Right lung (tissue), 2 donors: ENCODE measurements at regions not wholly inside any gene's neighbourhood (a gene's known extent, or its start where the extent isn't known, plus 50 kb on each side); places are given as distances from the start of the nearest gene placed in this dataset.

ENCODE experiments used
- DNase-seq, 2 donors: peaks; one replicate each; pipeline ENCODE4 v3.0.0-alpha.2; 2013

DNA sequence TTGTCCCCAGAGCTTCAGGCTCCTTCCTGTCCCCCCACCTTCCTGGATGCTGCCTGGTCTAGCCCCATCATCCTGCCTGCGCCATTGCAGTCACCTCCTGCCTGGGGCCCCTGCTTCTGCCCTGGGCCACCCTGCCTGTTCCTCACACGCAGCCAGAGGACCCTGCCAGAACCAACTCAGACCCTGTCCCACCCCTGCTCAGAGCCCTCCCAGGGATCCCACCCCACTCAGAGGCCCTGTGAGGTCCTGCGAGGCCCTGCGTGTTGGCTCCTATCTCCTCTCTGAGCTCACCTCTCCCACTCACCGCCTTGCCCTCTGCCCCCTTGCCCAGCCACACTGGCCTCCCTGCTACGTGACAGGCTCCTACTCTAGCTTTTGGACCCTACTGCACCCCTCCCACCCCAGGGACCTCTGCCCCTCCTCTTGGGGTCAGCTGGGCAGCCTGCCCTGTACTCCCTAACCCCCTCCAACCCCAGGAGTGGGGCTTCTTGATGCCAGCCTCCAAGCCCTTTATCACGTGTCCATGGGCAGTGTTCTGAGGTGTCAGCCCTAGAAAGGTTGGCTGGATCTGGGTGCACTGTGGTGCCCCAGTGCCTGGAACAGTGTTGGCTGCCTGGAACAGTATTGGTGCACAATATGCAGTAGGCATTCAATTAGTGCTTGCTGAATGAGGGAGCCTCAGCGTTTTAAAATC lies 68.3 kb downstream of the CEBPB start:
- DNase-seq: no peak

DNA sequence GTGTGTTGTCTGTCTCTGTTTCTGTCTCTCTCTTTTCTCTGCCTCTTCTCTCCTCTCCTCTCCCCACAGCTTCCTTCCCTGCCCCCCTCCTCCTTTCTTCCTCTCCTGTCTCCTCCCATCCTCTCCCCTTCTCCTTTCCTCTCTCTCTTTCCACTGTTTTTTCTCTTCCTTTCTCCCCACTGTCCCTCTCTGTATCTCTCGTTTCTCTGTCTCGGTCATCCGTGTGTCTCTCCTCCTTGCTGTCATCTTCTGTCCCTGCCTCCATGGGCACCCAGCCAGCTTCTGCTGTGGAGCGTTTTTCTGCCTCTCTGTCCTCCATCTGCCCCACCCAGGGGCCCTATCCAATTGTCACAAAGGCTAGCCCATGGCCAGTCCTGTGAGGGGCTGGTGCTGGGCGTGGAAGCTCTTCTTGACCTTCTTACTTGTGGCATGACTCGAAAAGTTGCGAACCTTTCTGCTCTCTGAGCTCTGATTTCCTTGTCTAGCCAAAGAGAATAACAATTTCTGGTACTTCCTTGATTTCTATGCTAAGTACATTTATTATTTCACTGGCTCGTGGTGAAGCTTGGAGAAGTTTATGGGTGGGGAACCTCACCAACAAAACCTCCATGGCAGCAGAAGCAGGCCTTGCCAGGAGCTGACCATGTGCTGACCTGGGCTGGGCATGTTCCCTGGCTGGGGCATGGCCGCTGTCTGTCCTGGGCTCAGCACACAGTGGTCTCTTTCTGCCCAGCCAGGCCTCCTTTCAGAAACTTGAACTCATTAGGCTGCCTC lies 69.3 kb downstream of the CEBPB start:
- DNase-seq: no peak

DNA sequence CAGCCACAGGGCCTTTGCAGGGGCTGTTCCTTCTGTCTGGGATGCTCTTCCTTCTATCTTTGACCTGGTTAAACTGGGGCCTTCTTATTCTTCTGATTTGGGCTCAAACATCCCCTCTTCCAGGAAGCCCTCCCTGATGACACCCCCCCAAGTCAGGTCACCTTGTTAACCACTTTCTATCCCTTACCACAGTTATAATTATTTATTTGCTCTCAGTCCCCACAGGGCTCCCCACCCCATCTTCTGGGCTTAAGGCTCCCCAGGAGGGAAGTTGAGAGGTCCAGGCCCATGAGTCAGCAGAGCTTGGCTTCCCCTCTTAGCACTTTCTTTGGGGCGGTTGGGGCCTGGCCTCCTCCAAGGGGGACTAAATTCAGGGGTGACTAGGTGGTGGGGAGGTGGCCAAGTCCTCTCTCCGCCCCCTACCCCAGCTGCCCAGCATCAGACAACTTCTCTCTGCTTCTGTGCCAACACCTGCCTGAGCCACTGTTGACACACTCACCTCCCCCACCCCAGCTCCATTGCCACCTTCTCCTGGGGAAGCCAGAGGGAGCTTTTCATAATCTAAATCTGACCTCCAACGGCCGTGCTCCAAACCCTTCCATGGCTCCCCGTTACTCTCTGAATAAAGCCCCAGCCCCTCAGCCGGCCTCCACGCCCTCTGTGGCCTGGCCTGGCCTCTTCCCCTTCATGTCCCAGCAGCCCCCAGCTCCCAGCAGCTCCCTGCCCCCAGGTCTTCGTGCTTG lies 70.0 kb downstream of the CEBPB start:
- no peak for DNase-seq

DNA sequence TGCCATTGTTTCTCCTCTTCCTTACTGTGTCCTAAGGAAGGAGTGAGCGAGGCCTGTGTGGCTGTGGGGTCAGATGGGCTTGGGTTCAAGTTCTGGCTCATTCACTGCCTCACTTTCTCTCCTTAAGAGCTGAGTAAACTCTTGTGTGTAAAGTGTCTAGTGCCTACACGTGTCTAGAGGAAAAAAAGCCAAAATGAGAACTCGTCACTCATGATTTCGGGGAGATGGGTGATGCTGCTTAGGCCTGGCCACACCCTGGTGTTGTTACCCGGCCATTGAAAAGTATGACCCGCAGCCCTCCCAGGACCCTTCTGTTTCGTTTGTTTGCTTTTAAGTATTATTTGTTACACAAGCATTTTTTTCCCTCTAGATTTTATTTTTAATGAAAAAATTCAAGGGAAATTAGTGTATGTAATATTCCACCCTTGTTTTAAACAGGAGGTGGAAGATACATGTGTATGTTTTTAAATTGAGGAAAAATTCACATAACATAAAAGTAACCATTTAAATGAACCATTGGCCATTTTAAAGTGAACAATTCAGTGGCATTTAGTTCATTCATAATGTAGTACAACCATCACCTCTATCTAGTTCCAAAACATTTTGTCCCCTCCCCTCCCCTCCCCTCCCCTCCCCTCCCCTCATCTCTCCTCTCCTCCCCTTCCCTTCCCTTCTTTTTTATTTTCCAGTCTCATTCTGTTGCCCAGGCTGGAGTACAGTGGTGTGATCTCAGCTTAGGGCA lies 71.0 kb downstream of the CEBPB start:
- no peak for DNase-seq

DNA sequence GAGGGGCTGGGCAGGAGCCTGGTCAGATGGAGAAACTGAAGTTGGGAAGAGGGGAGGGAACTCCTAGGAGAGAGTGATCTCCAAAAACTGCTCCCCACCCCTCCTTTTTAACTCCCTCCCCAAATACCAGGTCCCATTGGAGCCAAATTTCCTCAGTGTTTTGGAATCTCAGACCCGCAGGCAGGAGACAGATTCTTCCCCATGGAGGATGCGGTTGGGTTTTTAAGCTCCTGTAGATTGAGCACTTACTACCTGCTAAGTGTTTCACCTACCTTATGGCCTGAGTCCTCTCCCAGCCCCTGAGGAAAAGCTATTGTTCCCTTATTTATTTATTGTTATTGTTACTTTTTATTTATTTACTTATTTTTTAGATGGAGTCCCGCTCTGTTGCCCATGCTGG lies 73.2 kb downstream of the CEBPB start:
- DNase-seq: no peak

DNA sequence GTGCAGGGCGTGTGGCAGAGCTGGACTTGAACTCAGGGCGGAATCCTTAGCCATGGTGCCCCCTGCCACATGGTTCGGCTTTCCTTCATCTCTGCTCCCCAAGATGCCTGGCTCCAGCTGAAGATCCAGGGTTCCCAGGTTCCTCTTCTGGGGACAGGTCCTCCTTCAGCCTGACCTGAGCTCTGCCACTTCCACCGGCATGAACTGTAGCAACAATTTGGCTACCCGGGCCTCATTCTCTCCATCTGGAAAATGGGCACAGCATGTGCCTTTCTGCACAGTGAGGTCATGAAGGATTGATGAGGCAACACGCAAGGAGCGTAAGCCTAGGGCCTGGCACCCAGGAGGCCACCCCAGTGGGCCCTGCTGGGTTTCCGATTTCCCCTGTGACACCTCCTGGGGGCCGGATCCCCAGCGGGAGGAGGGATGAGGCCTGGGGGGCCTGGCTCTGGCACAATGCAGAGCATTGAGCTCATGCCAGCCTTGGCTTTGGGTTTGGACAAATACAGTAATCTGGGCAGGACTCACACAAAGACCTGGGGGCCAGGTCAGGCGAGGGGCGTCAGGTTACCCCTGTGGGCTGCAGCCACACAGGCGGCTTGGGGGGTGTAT lies 74.0 kb downstream of the CEBPB start:
- DNase-seq: no peak

DNA sequence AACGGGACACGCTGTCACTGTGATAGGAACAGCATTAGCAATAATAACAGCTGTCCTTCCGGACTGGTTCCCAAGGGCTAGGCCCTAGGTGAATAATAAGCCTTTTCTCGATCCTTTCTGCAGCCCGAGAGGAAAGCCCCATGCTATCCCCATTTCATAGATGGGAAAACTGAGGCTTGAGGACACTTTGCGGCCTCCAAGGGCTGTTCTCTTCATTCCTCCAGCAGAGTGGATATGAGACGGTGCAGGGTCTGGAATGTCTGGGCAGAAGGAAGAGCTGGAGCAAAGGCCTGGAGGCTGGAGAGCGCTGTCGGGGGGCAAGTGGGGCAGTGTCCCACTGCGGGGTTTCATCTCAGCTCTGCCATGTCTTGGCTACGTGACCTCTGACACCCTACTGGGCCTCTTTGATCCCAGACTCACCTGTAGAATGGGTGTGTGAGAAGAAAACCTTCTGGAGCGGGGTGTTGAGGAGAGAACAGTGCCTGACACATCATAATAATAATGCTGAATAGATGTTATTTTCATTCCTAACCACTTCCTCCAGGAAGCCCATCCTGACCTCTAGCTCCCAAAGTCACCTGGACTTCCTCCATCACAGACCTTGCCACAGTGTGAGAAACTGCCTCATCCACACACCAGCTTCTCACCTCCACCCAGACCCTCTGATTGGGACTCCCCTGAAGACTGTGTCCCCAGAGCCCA lies 74.8 kb downstream of the CEBPB start:
- DNase-seq: no peak

DNA sequence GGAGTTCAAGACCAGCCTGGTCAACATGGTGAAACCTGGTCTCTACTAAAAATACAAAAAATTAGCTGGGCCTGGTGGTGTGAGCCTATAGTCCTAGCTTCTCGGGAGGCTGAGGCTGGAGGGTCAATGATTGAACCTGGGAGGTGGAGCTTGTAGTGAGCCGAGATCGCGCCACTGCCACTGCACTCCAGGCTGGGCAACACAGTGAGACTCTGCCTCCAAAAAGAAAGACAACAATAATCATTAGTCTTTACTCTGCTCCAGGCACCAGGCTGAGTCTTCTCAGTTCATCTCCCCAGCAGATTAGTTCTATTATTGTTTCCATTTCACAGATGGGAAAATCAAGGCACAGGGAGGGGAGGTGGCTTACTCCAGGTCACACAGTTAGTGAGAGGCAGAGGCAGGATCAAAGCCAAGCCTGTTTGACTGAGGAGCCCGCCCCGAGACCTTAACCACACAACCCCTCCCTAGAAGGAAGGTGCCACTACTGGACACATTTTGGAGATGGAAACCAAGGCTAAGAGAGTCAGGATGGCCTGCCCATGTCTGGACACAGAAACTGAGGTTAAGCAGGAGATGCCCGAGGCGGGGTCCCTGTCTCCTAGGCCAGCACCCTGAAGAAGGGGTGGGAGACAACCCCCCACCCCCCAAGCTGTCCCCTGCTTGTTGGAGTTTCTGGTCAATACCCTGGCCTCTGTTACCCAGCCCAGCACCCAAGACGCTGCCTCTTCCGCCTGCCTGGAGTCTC lies 75.8 kb downstream of the CEBPB start:
- DNase-seq: no peak

DNA sequence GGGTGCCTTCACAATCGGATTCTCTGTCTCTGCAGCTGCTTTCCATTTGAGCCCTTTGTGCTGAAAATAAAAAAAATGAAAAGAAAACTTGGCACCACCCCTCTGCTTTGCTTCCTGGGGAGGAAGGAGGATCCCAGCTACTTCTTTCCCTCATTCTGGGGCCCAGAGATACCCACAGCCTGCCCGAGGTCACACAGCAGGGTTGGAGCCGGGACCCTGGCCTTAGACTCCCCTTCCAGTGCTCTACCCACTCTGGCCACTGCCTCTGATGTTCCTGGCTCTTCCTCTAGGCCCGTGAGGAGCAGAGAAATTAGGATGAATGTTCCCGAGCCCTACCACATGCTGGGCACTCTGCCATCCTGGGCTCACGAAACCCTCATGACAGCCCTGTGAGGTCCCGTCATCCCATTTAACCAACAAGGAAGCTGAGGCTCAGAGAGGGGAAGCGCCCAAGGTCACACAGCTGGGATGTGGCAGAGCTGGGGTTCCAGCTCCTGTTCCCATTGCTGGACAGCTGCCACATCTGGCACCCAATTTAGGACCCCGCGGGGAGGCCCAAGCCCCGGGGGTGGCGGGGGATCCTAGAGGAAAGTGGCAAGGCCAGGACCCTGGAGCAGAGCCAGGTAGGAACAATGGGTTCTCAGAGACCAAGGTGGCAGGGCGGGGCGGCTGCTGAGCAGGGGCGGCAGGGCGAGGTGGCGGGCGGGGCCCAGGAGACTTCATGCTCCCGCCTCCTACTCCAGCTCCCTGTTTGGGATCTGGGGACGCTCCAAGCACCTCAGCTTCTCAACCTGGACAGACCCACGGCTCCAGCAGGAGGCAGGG lies 76.6 kb downstream of the CEBPB start:
- DNase-seq: peak; percentile 57

DNA sequence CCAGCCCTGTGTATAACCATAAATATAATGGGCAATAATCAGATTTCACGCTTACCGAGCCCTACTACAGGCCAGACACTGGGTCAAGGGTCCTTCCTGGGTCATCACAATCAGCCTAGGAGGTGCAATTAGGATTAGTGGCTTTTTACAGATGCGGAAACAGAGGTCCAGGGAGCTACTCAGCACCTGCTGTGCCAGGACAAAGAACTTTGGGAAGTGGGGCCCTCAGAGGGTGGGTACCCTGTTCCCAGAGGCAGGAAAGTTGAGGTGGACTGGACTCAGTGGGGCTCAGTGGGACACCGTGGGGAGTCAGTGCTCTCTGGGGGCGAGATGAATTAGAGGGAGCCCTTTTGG lies 77.2 kb downstream of the CEBPB start:
- no peak for DNase-seq

DNA sequence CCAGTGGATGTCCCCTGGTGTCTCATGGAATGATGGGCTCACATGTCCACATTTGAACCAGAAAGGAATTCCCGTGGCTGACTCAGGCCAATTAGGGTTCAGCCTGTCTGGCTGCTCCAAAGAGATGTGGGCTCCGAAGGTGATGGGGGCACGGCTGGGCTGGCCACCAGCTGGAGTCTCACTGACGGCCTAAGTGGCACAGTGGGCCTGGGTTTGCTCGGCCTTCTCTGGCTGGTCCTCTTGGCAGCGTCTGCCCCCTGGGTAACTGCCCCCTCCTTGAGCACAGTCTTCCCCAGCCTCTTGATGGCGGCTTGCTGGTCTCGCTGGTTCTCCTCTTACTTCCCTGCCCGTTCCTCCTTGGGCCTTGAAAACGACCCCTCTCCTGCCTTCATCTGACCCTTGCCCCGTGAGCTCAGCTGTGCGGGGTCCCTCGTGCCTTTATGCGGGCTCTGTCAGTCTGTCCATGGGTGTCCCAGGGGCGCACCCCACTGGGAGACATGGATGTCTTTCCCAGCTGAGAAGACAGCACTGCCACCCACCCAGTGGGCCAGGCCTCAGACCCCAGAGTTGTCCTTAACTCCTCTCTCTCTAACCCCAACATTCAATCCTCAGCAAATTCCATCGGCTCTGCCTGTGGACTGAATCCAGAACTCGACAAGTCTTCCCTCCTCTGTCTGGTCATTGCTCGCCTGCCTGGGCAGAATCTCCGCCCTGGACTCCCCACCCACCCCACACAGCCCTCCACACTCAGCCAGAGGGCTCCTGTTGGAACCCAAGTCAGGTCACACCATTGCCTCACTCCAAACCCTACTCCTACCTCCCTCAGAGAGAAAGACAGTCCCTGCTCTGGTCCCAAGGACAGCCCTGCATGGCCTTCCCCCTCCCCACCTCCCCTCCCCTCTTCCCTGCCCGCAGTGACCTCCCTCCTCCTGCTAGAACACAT lies 78.7 kb downstream of the CEBPB start:
- DNase-seq: no peak

DNA sequence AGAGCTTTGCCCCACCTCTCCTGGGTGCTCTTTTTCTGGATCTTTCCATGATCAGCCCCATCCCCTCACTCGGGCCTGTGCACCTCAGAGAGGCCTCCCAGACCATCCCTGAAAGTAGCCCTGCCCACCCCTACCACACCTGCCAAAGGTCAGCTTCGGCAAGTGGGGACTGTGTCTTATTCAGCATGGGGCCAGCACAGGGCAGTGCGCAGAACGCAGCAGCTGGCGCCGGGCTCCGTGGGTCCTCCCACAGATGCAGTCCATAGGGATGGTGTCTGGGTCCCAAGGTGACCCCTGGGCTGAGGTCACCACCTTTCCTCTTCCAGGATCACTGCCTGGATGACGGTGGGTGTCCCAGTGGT lies 79.4 kb downstream of the CEBPB start:
- no peak for DNase-seq

DNA sequence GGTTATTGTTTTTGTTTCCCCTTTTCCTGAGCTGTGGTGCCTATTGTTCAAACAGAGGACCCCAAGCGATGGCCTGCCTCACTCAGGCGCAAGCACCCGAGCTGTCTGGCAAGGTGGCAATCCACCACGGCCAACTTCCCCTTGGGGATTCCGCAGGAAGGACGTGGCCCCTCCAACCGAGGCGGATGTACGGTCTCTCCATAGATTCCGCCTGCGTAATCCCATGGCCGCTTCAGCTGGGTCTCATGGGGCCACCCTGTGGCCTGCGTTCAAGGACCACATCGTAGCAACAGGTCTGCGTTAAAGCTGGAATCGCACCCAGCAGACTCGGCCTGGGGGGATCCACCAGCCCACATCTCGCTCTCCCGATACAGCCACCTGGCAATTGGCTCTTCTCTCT lies 79.9 kb downstream of the CEBPB start:
- DNase-seq: no peak

DNA sequence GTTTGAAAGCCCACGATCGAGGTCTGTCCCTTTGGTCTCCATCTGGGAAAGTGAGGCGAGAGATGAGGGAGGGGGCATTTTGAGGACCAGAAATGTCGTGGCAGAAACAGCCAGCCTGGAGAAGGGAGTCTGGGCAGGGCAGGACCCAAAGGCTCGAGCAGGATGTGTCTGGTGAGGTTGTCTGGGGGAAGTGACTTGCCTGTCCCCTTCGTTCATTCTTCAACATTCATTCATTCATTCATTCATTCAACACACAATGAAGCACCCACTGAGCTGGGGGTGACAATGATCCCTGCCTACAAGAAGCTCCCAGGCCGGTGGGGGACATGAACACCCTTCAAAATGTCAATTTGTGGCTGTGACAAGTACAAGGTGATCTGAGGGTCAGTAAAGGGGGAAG lies 80.5 kb downstream of the CEBPB start:
- DNase-seq: no peak

DNA sequence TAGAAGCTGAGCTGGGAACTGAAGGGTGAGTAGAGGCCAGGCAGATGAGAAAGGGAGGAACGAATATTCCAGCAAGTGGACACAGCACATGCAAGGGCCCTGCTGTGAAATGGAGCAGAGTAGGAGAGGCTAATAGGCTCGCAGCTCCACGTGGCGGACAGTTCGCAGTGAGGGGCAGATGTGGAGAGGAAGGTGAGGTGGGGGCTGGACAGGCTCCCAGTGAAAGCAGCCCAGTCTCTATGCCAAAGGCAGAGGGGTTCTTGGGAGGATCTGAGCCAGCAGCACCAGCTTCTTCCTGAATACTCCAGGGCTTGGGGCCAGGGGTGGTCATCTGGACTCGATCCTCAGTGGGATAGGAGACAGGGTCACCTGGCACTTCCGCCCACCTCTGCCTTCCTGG lies 81.0 kb downstream of the CEBPB start:
- DNase-seq: no peak

DNA sequence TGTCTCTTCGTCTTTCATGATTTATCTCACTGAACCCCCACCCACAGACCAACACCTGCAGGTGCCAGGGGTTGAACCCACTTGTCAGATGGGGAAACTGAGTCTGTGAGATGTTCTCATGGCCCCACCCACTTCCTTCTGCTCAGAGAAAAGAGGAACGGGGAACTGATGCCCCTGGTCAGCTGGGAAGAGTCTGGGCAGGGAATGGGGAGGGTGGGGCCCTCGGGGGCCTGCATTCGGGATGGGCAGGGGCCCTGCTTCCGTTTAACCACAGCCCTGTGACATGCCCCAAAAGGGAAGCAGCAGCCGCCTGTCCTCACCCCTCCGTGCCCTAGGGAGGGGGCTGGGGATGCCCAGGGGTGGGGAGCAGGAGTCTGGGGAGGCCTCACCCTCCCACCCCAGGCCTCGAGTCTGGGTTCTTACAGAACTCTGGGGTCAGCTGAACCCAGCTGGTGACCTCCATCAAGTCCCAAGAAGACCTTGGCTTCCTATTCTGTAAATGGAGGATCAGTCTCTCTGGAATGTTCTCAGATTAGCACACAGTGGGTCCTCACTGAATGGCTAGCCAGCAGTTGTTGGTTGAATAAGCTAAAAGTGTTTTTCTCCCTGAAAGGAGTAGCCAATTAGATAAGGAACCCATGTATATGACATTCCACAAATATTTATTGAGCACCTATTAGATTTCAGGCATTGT lies 81.5 kb downstream of the CEBPB start:
- DNase-seq: no peak

DNA sequence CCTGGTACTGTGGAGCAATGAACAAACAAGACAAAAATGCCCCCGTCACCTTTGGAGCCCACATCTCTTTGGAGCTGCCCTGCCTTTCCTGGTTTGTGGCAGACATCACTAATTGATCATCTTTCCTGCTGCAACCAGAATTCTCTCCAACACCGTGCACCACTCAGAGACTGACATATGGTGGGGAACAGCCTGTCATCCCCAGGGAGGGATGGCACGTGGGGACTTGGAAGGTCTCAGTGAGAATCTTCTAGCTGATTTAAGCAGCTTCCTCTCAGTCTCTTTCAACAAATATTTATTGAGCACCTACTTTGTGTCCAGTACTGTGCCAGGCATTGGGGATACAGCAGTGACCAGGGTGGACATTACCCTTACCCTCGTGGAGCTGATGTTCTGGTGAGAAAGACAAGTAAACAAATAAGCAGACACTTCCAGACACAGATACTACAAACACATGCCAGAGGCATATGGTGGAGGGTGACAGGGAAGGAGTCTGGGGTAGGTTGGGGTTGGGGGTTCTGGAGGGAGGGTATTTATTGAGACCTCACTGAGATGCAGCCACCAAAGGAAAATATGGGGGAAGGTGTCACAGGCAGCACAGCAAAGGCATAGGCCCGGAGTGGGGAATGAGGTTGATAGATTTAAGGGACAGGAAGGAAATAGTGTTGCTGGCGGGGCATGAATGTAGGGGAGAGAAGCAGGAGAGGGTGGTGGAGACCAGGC lies 82.3 kb downstream of the CEBPB start:
- no peak for DNase-seq
